Glutamatergic neuron (in vitro differentiated cells): ENCODE measurements at regions not wholly inside any gene's neighbourhood (a gene's known extent, or its start where the extent isn't known, plus 50 kb on each side); places are given as distances from the start of the nearest gene placed in this dataset.
A peak's percentile ranks its signal among the peaks of the same experiment; 100 is the strongest.

Experiments
- DNase-seq: peaks from one replicate; pipeline ENCODE4 v3.0.0; 2022
- H3K27ac Mint-ChIP-seq: one replicate; pipeline ENCODE4 v1.8.0; 2020; ENCODE audit warnings: mild to moderate bottlenecking, mixed read lengths, inconsistent platforms; ENCODE audit not compliant: unreplicated experiment
- H3K27me3 Mint-ChIP-seq: one replicate; pipeline ENCODE4 v1.8.0; 2020; ENCODE audit warnings: mild to moderate bottlenecking, moderate library complexity, mixed read lengths, inconsistent platforms; ENCODE audit not compliant: unreplicated experiment
- H3K36me3 Mint-ChIP-seq: one replicate; pipeline ENCODE4 v1.8.0; 2020; ENCODE audit warnings: mild to moderate bottlenecking, mixed read lengths, inconsistent platforms; ENCODE audit not compliant: unreplicated experiment
- H3K4me1 Mint-ChIP-seq: one replicate; pipeline ENCODE4 v1.8.0; 2020; ENCODE audit warnings: mild to moderate bottlenecking, low read depth, mixed read lengths, inconsistent platforms; ENCODE audit not compliant: unreplicated experiment
- H3K4me3 Mint-ChIP-seq: one replicate; pipeline ENCODE4 v1.8.0; 2020; ENCODE audit warnings: mild to moderate bottlenecking, mixed read lengths, inconsistent platforms; ENCODE audit not compliant: unreplicated experiment
- H3K9me3 Mint-ChIP-seq: one replicate; pipeline ENCODE4 v1.8.0; 2020; ENCODE audit warnings: mild to moderate bottlenecking, moderate library complexity, mixed read lengths, inconsistent platforms; ENCODE audit not compliant: unreplicated experiment
- CTCF ChIP-seq: fragments of 200-600 bp; sonication (generic); IDR thresholded peaks from one replicate; pipeline ENCODE4 v1.5.0; 2021; ENCODE audit not compliant: partially characterized antibody, unreplicated experiment

GRCh38 chr5:124660229-124661093 lies 86.0 kb downstream of the ZNF608 start:
- peak overlapping the region; percentile 90 for H3K27ac Mint-ChIP-seq
- no peak for TF ChIP-seq CTCF
- H3K27me3 Mint-ChIP-seq = peaks cover 14% of the 10 kb centered on the region
- H3K4me3 Mint-ChIP-seq = peak overlapping the region; percentile 81
- H3K4me1 Mint-ChIP-seq = peaks cover 61% of the 10 kb centered on the region
- peaks cover 20% of the 10 kb centered on the region for H3K9me3 Mint-ChIP-seq
- H3K36me3 Mint-ChIP-seq = no peaks in the 10 kb centered on the region
- no peak for DNase-seq

- Mint-ChIP-seq H3K27me3 (peaks cover 14% of the 10 kb centered on the region), H3K4me3 (peak overlapping the region; percentile 81), H3K4me1 (peaks cover 61% of the 10 kb centered on the region), H3K27ac (peak overlapping the region; percentile 90), H3K9me3 (peaks cover 20% of the 10 kb centered on the region), H3K36me3 (no peaks in the 10 kb centered on the region)
- no peak for DNase-seq
- no peak for TF ChIP-seq CTCF
These were observed 86.6 kb downstream of the ZNF608 start for GRCh38 chr5:124659798-124660197.

DNA sequence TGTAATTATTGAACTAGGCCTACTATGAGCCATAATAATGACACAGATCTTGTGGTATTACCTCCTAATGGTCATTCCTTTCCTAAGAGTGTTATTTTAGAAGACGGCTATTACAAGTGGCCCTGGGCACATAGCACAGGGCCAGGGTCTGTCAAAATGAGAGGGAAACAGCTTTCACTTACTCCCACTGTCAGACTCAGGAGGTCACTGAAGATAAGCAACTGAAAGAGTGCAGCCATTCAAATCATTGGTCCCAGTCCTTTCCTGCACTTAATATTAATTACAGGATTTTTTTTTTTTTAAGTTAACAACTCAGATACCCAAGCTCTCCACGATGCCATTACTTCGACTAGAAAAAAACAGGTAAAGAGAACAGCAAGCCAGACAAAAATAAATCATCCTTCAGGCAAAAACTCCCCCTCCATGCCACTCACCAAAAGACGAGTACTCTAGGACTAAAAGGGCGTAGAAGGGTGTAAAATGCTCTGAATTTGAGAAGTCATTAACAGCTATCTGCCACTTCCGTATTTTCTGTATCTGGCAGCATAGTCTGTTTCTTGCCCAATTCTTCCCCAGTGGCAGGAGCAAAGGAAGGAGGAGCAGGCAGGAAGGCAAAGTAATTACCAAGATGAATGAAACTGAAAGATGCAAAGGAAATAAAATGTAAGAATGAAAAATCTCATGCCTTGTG lies 87.4 kb downstream of the ZNF608 start:
- H3K4me1 Mint-ChIP-seq = peaks cover 57% of the 10 kb centered on the region
- H3K4me3 Mint-ChIP-seq = peak overlapping the region; percentile 59
- H3K27ac Mint-ChIP-seq = peak overlapping the region; percentile 79
- TF ChIP-seq CTCF = no peak
- H3K9me3 Mint-ChIP-seq = peaks cover 20% of the 10 kb centered on the region
- DNase-seq = no peak
- no peaks in the 10 kb centered on the region for H3K36me3 Mint-ChIP-seq
- H3K27me3 Mint-ChIP-seq = peaks cover 14% of the 10 kb centered on the region

DNA sequence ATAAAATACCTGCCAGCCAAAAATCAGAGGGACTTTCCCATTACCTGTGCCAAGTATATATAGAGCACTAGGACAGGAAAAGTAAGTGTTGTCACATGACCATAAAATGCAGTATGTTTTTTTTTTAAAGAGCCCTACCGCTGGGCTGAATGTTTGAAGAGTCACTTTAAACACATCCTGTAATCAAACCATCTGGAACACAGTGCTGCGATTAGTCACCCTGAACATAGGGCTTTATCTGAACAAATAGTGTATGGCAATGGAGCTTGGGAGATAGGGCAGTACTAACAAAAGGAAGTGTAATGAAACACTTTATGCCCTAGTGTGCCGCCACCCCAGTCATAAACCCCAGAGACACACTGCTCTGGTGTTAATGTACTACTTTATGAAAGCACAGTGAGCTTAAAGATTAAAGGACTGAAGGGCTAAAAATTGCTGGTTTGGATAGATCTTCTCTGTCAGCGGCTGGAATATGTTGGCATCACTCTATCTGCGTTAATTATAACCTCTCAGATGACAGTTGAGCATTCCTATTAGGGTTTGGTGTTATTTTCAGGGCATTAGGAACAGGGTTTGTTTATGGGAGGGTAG lies 90.4 kb downstream of the ZNF608 start:
- Mint-ChIP-seq H3K27ac (no peak overlapping the region), H3K4me1 (peaks cover 47% of the 10 kb centered on the region), H3K9me3 (peaks cover 16% of the 10 kb centered on the region), H3K36me3 (no peaks in the 10 kb centered on the region), H3K4me3 (no peak overlapping the region), H3K27me3 (peaks cover 9% of the 10 kb centered on the region)
- no peak for DNase-seq
- no peak for TF ChIP-seq CTCF
